CD14-positive monocyte (primary cell): ENCODE measurements at regions not wholly inside any gene's neighbourhood (a gene's known extent, or its start where the extent isn't known, plus 50 kb on each side); places are given as distances from the start of the nearest gene placed in this dataset.

Experiments used
- DNase-seq, 3 donors: peaks; one replicate each; pipeline ENCODE4 v3.0.0-alpha.2; 2011 to 2022
- H2AFZ ChIP-seq: 2 replicates; pipeline ENCODE4 v1.6.0; 2012; ENCODE audit warnings: mild to moderate bottlenecking, low read depth, low read length, inconsistent platforms; ENCODE audit not compliant: insufficient read depth, poor library complexity, severe bottlenecking
- H3K27ac ChIP-seq, 2 donors: 1 replicate in 1 of 2; 2 replicates in 1 of 2; pipeline ENCODE4 v1.5.1; 2012 to 2013; ENCODE audit warnings: low read length in 2 of 2, control low read depth in 1 of 2, inconsistent platforms in 1 of 2, low read depth in 1 of 2, mild to moderate bottlenecking in 1 of 2
- H3K27me3 ChIP-seq, 2 donors: one replicate each; pipeline versions ENCODE4 v1.6.0 to v1.6.1; 2011 to 2013; ENCODE audit warnings: low read length in 2 of 2; ENCODE audit not compliant: control insufficient read depth in 2 of 2, insufficient read depth in 2 of 2
- H3K36me3 ChIP-seq, 2 donors: replicated peaks in 1 of 2; 1 replicate in 1 of 2; 2 replicates in 1 of 2; pipeline versions ENCODE4 v1.5.1 to v1.6.1; 2012 to 2013; ENCODE audit warnings: low read length in 2 of 2, control low read depth in 1 of 2, inconsistent platforms in 1 of 2, mild to moderate bottlenecking in 1 of 2; ENCODE audit not compliant: insufficient read depth in 2 of 2, control insufficient read depth in 1 of 2
- H3K4me1 ChIP-seq, 2 donors: 1 replicate in 1 of 2; 2 replicates in 1 of 2; pipeline versions ENCODE4 v1.5.1 to v1.6.1; 2012 to 2013; ENCODE audit warnings: low read length in 2 of 2, control low read depth in 1 of 2, inconsistent platforms in 1 of 2, mild to moderate bottlenecking in 1 of 2, moderate library complexity in 1 of 2; ENCODE audit not compliant: insufficient read depth in 2 of 2, control insufficient read depth in 1 of 2
- H3K4me2 ChIP-seq: replicated peaks from 2 replicates; pipeline ENCODE3; 2012; ENCODE audit warnings: low read length, moderate library complexity, mild to moderate bottlenecking; ENCODE audit not compliant: poor library complexity, severe bottlenecking; ENCODE audit errors: extremely low read depth
- H3K4me3 ChIP-seq, 3 experiments: fragments of 200-600 bp in 1 of 3; sonication (generic) in 1 of 3; replicated peaks in 1 of 3; 1 replicate in 2 of 3; 2 replicates in 1 of 3; pipeline ENCODE4 v1.5.1; 2011 to 2013; ENCODE audit warnings: low read length in 3 of 3, mild to moderate bottlenecking in 3 of 3, control low read depth in 2 of 3, low read depth in 2 of 3, inconsistent platforms in 1 of 3, moderate library complexity in 1 of 3
- H3K79me2 ChIP-seq: 2 replicates; pipeline ENCODE4 v1.6.0; 2012; ENCODE audit warnings: mild to moderate bottlenecking, control low read depth, inconsistent platforms, low read length, moderate library complexity; ENCODE audit not compliant: insufficient read depth
- H3K9ac ChIP-seq: 2 replicates; pipeline ENCODE4 v1.6.0; 2017; ENCODE audit warnings: low read length, mild to moderate bottlenecking; ENCODE audit not compliant: insufficient read depth, poor library complexity, severe bottlenecking
- H3K9me3 ChIP-seq, 2 donors: replicated peaks in 1 of 2; 1 replicate in 1 of 2; 2 replicates in 1 of 2; pipeline versions ENCODE4 v1.5.1 to v1.6.1; 2012 to 2013; ENCODE audit warnings: low read length in 2 of 2, control low read depth in 1 of 2; ENCODE audit not compliant: control insufficient read depth in 1 of 2, insufficient read depth in 1 of 2
- H4K20me1 ChIP-seq: 2 replicates; pipeline ENCODE4 v1.6.0; 2012; ENCODE audit warnings: mild to moderate bottlenecking, low read length, control low read depth, moderate library complexity; ENCODE audit not compliant: insufficient read depth
- H3K27ac Mint-ChIP-seq, 7 donors: one replicate each; pipeline ENCODE4 v1.8.0; 2020; ENCODE audit warnings: mild to moderate bottlenecking in 7 of 7, mixed read lengths in 7 of 7, moderate library complexity in 6 of 7, inconsistent platforms in 2 of 7
- H3K27me3 Mint-ChIP-seq, 3 donors: one replicate each; pipeline ENCODE4 v1.8.0; 2021 to 2022; ENCODE audit warnings: low read depth in 3 of 3, mild to moderate bottlenecking in 3 of 3, mixed read lengths in 3 of 3, moderate library complexity in 3 of 3, inconsistent platforms in 1 of 3
- H3K36me3 Mint-ChIP-seq, 2 donors: one replicate each; pipeline ENCODE4 v1.8.0; 2020; ENCODE audit warnings: mixed read lengths in 2 of 2, inconsistent platforms in 1 of 2, mild to moderate bottlenecking in 1 of 2
- H3K4me1 Mint-ChIP-seq: one replicate; pipeline ENCODE4 v1.8.0; 2020; ENCODE audit warnings: mild to moderate bottlenecking, mixed read lengths
- H3K4me3 Mint-ChIP-seq, 2 donors: one replicate each; pipeline ENCODE4 v1.8.0; 2020; ENCODE audit warnings: mild to moderate bottlenecking in 2 of 2, mixed read lengths in 2 of 2, moderate library complexity in 1 of 2
- H3K9me3 Mint-ChIP-seq, 7 donors: one replicate each; pipeline ENCODE4 v1.8.0; 2020 to 2022; ENCODE audit warnings: mixed read lengths in 7 of 7, mild to moderate bottlenecking in 6 of 7, moderate library complexity in 6 of 7, inconsistent platforms in 2 of 7
- CTCF ChIP-seq: fragments of 200-600 bp; IDR thresholded peaks from one replicate; pipeline ENCODE4 v1.8.0; 2022; ENCODE audit warnings: antibody characterized with exemption, mild to moderate bottlenecking
- WGBS: methylation state at CpG from one replicate; pipeline ENCODE4 v1.1.5; 2013; ENCODE audit warnings: missing lambda C conversion rate; ENCODE audit not compliant: insufficient coverage; 5-methylcytosine and 5-hydroxymethylcytosine counted together
- intact Hi-C, 2 donors: fragments of 100-400 bp; cut with micrococcal nuclease; formaldehyde crosslinking; loops; one replicate each; pipeline versions ENCODE4 v1.15.0 to v1.15.1; 2023

GRCh38 chr2:236746833-236747232, 177.2 kb downstream of the ACKR3 start:
- no peaks in the 10 kb centered on the region for H3K36me3 ChIP-seq
- H2AFZ ChIP-seq, result no peak overlapping the region
- H3K9ac ChIP-seq, result no peak overlapping the region
- intact Hi-C loops, result loop anchor here (5.0 to 10.0 kb wide), 3 partner anchors 40 to 128 kb away; no protein-coding TSS in a partner anchor
- no peaks in the 10 kb centered on the region for H3K9me3 ChIP-seq
- H3K4me1 Mint-ChIP-seq, result peaks cover 74% of the 10 kb centered on the region
- TF ChIP-seq CTCF, result no peak
- H3K27ac ChIP-seq, result no peak overlapping the region
- H4K20me1 ChIP-seq, result no peaks in the 10 kb centered on the region
- H3K4me1 ChIP-seq, result peaks cover 59 to 69% of the 10 kb centered on the region in 2 donors
- no peaks in the 10 kb centered on the region for H3K79me2 ChIP-seq
- H3K4me3 Mint-ChIP-seq, result no peak overlapping the region
- no peaks in the 10 kb centered on the region for H3K27me3 ChIP-seq
- peaks cover 0 to 3% (median 0%) of the 10 kb centered on the region in 7 donors for H3K9me3 Mint-ChIP-seq
- H3K4me3 ChIP-seq, result no peak overlapping the region
- H3K27ac Mint-ChIP-seq, result peak overlapping the region in 1 of 7 donors; percentile 41
- WGBS, result 100% methylated on average over 4 of the region's 11 CpGs
- no peak overlapping the region for H3K4me2 ChIP-seq
- H3K27me3 Mint-ChIP-seq, result peaks cover 0 to 4% (median 1%) of the 10 kb centered on the region in 3 donors
- DNase-seq, result no peak
- peaks cover 7 to 13% of the 10 kb centered on the region in 2 donors for H3K36me3 Mint-ChIP-seq

GRCh38 chr2:236747426-236747825, 177.8 kb downstream of the ACKR3 start:
- H3K27ac Mint-ChIP-seq, result peak overlapping the region in 5 of 7 donors; percentile 26 to 97 (median 94)
- Histone ChIP-seq H3K36me3 (no peaks in the 10 kb centered on the region), H3K4me2 (no peak overlapping the region), H4K20me1 (no peaks in the 10 kb centered on the region), H3K27ac (peak overlapping the region in 1 of 2 donors; percentile 73), H2AFZ (no peak overlapping the region), H3K79me2 (no peaks in the 10 kb centered on the region), H3K9me3 (no peaks in the 10 kb centered on the region), H3K4me3 (no peak overlapping the region), H3K9ac (no peak overlapping the region), H3K27me3 (no peaks in the 10 kb centered on the region), H3K4me1 (peaks cover 57 to 68% of the 10 kb centered on the region in 2 donors)
- peaks cover 0 to 4% (median 1%) of the 10 kb centered on the region in 3 donors for H3K27me3 Mint-ChIP-seq
- peaks cover 7 to 13% of the 10 kb centered on the region in 2 donors for H3K36me3 Mint-ChIP-seq
- no peak overlapping the region for H3K4me3 Mint-ChIP-seq
- no peak for TF ChIP-seq CTCF
- 97% methylated on average over 5 of the region's 7 CpGs for WGBS
- H3K4me1 Mint-ChIP-seq, result peaks cover 74% of the 10 kb centered on the region
- intact Hi-C loops, result loop anchor here (5.0 to 10.0 kb wide), 3 partner anchors 40 to 127 kb away; no protein-coding TSS in a partner anchor
- no peak for DNase-seq
- H3K9me3 Mint-ChIP-seq, result peaks cover 0 to 3% (median 0%) of the 10 kb centered on the region in 7 donors
